Neural progenitor cell (in vitro differentiated cells): ENCODE measurements at regions not wholly inside any gene's neighbourhood (a gene's known extent, or its start where the extent isn't known, plus 50 kb on each side); places are given as distances from the start of the nearest gene placed in this dataset.
"Not testable (repeated sequence)": the region's sequence is repeated elsewhere in the genome, so short reads cannot be mapped to it uniquely, and the experiment has no call there.

Experiments
- DNase-seq: peaks from one replicate; pipeline ENCODE4 v3.0.0-alpha.2; 2016; ENCODE audit warnings: low spot score
- H2AFZ ChIP-seq: fragments of 200-600 bp; sonication (generic); replicated peaks from 2 replicates; pipeline ENCODE4 v1.6.1; 2016; ENCODE audit warnings: antibody characterized with exemption
- H3F3A ChIP-seq: fragments of 200-600 bp; sonication (generic); 2 replicates; pipeline ENCODE4 v1.6.1; 2016; ENCODE audit warnings: antibody characterized with exemption, low read depth
- H3K27ac ChIP-seq: fragments of 200-600 bp; sonication (generic); 2 replicates; pipeline ENCODE4 v1.5.1; 2016; ENCODE audit warnings: mild to moderate bottlenecking
- H3K27me3 ChIP-seq: fragments of 200-600 bp; sonication (generic); 2 replicates; pipeline ENCODE4 v1.6.1; 2016; ENCODE audit warnings: mild to moderate bottlenecking, moderate library complexity
- H3K36me3 ChIP-seq: fragments of 200-600 bp; sonication (generic); 2 replicates; pipeline ENCODE4 v1.5.1; 2016
- H3K4me1 ChIP-seq: fragments of 200-600 bp; sonication (generic); 2 replicates; pipeline ENCODE4 v1.6.1; 2016; ENCODE audit warnings: mixed run types
- H3K4me2 ChIP-seq: fragments of 200-600 bp; sonication (generic); 2 replicates; pipeline ENCODE4 v1.6.1; 2016
- H3K4me3 ChIP-seq: fragments of 200-600 bp; sonication (generic); 2 replicates; pipeline ENCODE4 v1.5.1; 2016
- H3K79me2 ChIP-seq: fragments of 200-600 bp; sonication (generic); 2 replicates; pipeline ENCODE4 v1.6.1; 2016; ENCODE audit warnings: low read depth
- H3K9ac ChIP-seq: fragments of 200-600 bp; sonication (generic); 2 replicates; pipeline ENCODE4 v1.6.1; 2016
- H3K9me3 ChIP-seq: fragments of 200-600 bp; sonication (generic); 2 replicates; pipeline ENCODE4 v1.5.1; 2016; ENCODE audit warnings: low read depth
- H4K20me1 ChIP-seq: fragments of 200-600 bp; sonication (generic); 2 replicates; pipeline ENCODE4 v1.6.1; 2016; ENCODE audit warnings: low read depth
- H3K27ac Mint-ChIP-seq: 3 replicates; pipeline ENCODE4 v1.8.0; 2021; ENCODE audit warnings: mixed read lengths
- H3K27me3 Mint-ChIP-seq: 2 replicates; pipeline ENCODE4 v1.8.0; 2022; ENCODE audit warnings: low read depth, mild to moderate bottlenecking, inconsistent platforms, moderate library complexity, mixed read lengths; ENCODE audit not compliant: insufficient read depth
- H3K36me3 Mint-ChIP-seq: 3 replicates; pipeline ENCODE4 v1.8.0; 2021; ENCODE audit warnings: mixed read lengths
- H3K4me1 Mint-ChIP-seq: 3 replicates; pipeline ENCODE4 v1.8.0; 2021; ENCODE audit warnings: mixed read lengths
- H3K4me3 Mint-ChIP-seq: 3 replicates; pipeline ENCODE4 v1.8.0; 2021; ENCODE audit warnings: mild to moderate bottlenecking, moderate library complexity, mixed read lengths
- H3K9me3 Mint-ChIP-seq: 3 replicates; pipeline ENCODE4 v1.8.0; 2020; ENCODE audit warnings: mixed read lengths
- CTCF ChIP-seq: fragments of 200-600 bp; sonication (generic); IDR thresholded peaks from 2 replicates; pipeline ENCODE4 v1.5.1; 2017; ENCODE audit warnings: antibody characterized with exemption, mild to moderate bottlenecking
- EZH2 ChIP-seq: fragments of 200-600 bp; sonication (generic); IDR thresholded peaks from 2 replicates; pipeline ENCODE4 v1.6.1; 2017; ENCODE audit warnings: antibody characterized with exemption, mild to moderate bottlenecking, moderate library complexity
- EZH2phosphoT487 ChIP-seq: fragments of 200-600 bp; sonication (generic); IDR thresholded peaks from 2 replicates; pipeline ENCODE4 v1.6.1; 2017; ENCODE audit warnings: antibody characterized with exemption

- Mint-ChIP-seq H3K4me3 (no peak overlapping the region), H3K4me1 (no peaks in the 10 kb centered on the region), H3K36me3 (no peaks in the 10 kb centered on the region), H3K27ac (no peak overlapping the region), H3K9me3 (no peaks in the 10 kb centered on the region), H3K27me3 (no peaks in the 10 kb centered on the region)
- no peaks in the 10 kb centered on the region for H3K79me2 ChIP-seq
- no peak overlapping the region for H3K27ac ChIP-seq
- H3F3A ChIP-seq = no peaks in the 10 kb centered on the region
- H3K4me2 ChIP-seq = no peak overlapping the region
- H3K9ac ChIP-seq = no peak overlapping the region
- H3K4me3 ChIP-seq = no peak overlapping the region
- H4K20me1 ChIP-seq = no peaks in the 10 kb centered on the region
- TF ChIP-seq EZH2phosphoT487 (no peak), CTCF (no peak), EZH2 (no peak)
- no peaks in the 10 kb centered on the region for H3K9me3 ChIP-seq
- no peaks in the 10 kb centered on the region for H3K4me1 ChIP-seq
- no peak for DNase-seq
- no peaks in the 10 kb centered on the region for H3K27me3 ChIP-seq
- no peaks in the 10 kb centered on the region for H3K36me3 ChIP-seq
- no peak overlapping the region for H2AFZ ChIP-seq
Measured at GRCh38 chr7:123271856-123272255, 72.1 kb upstream of the SLC13A1 start.

GRCh38 chr7:123271231-123271630 is 71.5 kb upstream of the SLC13A1 start:
- H3K27ac Mint-ChIP-seq = no peak overlapping the region
- H3K4me3 Mint-ChIP-seq = no peak overlapping the region
- H2AFZ ChIP-seq = no peak overlapping the region
- no peak for TF ChIP-seq EZH2phosphoT487
- no peak for TF ChIP-seq CTCF
- TF ChIP-seq EZH2 = no peak
- no peaks in the 10 kb centered on the region for H3K9me3 Mint-ChIP-seq
- H3K4me3 ChIP-seq = no peak overlapping the region
- H3K4me1 ChIP-seq = no peaks in the 10 kb centered on the region
- DNase-seq = no peak
- no peaks in the 10 kb centered on the region for H3K79me2 ChIP-seq
- no peaks in the 10 kb centered on the region for H4K20me1 ChIP-seq
- no peaks in the 10 kb centered on the region for H3K27me3 Mint-ChIP-seq
- no peaks in the 10 kb centered on the region for H3K4me1 Mint-ChIP-seq
- no peak overlapping the region for H3K27ac ChIP-seq
- no peaks in the 10 kb centered on the region for H3K9me3 ChIP-seq
- H3K27me3 ChIP-seq = no peaks in the 10 kb centered on the region
- no peaks in the 10 kb centered on the region for H3F3A ChIP-seq
- H3K36me3 ChIP-seq = no peaks in the 10 kb centered on the region
- H3K36me3 Mint-ChIP-seq = no peaks in the 10 kb centered on the region
- H3K9ac ChIP-seq = no peak overlapping the region
- no peak overlapping the region for H3K4me2 ChIP-seq

GRCh38 chr7:123270570-123270969 is 70.8 kb upstream of the SLC13A1 start:
- Mint-ChIP-seq H3K4me1 (no peaks in the 10 kb centered on the region), H3K9me3 (no peaks in the 10 kb centered on the region), H3K36me3 (no peaks in the 10 kb centered on the region), H3K27me3 (no peaks in the 10 kb centered on the region), H3K27ac (no peak overlapping the region), H3K4me3 (no peak overlapping the region)
- Histone ChIP-seq H3K9me3 (no peaks in the 10 kb centered on the region), H3K4me2 (no peak overlapping the region), H2AFZ (no peak overlapping the region), H3K9ac (no peak overlapping the region), H4K20me1 (no peaks in the 10 kb centered on the region), H3K27me3 (no peaks in the 10 kb centered on the region), H3K27ac (no peak overlapping the region), H3K36me3 (no peaks in the 10 kb centered on the region), H3K4me3 (no peak overlapping the region), H3K79me2 (no peaks in the 10 kb centered on the region), H3F3A (no peaks in the 10 kb centered on the region), H3K4me1 (no peaks in the 10 kb centered on the region)
- DNase-seq = no peak
- TF ChIP-seq EZH2 = no peak
- TF ChIP-seq CTCF = no peak
- no peak for TF ChIP-seq EZH2phosphoT487

GRCh38 chr7:123265853-123266252 is 66.1 kb upstream of the SLC13A1 start:
- no peaks in the 10 kb centered on the region for H3K36me3 ChIP-seq
- no peak overlapping the region for H3K9ac ChIP-seq
- H3K9me3 ChIP-seq = no peaks in the 10 kb centered on the region
- TF ChIP-seq EZH2 = no peak
- no peak for TF ChIP-seq EZH2phosphoT487
- no peak for TF ChIP-seq CTCF
- H4K20me1 ChIP-seq = no peaks in the 10 kb centered on the region
- no peak overlapping the region for H3K27ac ChIP-seq
- no peaks in the 10 kb centered on the region for H3K79me2 ChIP-seq
- H3K36me3 Mint-ChIP-seq = no peaks in the 10 kb centered on the region
- no peaks in the 10 kb centered on the region for H3F3A ChIP-seq
- no peak overlapping the region for H3K4me3 ChIP-seq
- H3K4me2 ChIP-seq = no peak overlapping the region
- no peaks in the 10 kb centered on the region for H3K27me3 ChIP-seq
- H3K27me3 Mint-ChIP-seq = no peaks in the 10 kb centered on the region
- H3K4me3 Mint-ChIP-seq = no peak overlapping the region
- no peak overlapping the region for H2AFZ ChIP-seq
- no peaks in the 10 kb centered on the region for H3K4me1 ChIP-seq
- no peak overlapping the region for H3K27ac Mint-ChIP-seq
- peaks cover 3% of the 10 kb centered on the region for H3K9me3 Mint-ChIP-seq
- H3K4me1 Mint-ChIP-seq = no peaks in the 10 kb centered on the region
- no peak for DNase-seq

GRCh38 chr7:123264820-123265219 is 65.1 kb upstream of the SLC13A1 start:
- H3K79me2 ChIP-seq, H3K4me2 ChIP-seq, H3K9me3 Mint-ChIP-seq, H3K9ac ChIP-seq, H2AFZ ChIP-seq, H4K20me1 ChIP-seq, H3K4me1 Mint-ChIP-seq, H3K27ac Mint-ChIP-seq, H3F3A ChIP-seq, H3K36me3 Mint-ChIP-seq, H3K27me3 ChIP-seq, H3K4me3 Mint-ChIP-seq, H3K4me1 ChIP-seq, H3K9me3 ChIP-seq, H3K27ac ChIP-seq, H3K27me3 Mint-ChIP-seq, H3K4me3 ChIP-seq, H3K36me3 ChIP-seq, DNase-seq: not testable (repeated sequence)
